ENCODE measurements at regions not wholly inside any gene's neighbourhood (a gene's known extent, or its start where the extent isn't known, plus 50 kb on each side); places are given as distances from the start of the nearest gene placed in this dataset.
"Not testable (repeated sequence)": the region's sequence is repeated elsewhere in the genome, so short reads cannot be mapped to it uniquely, and the experiment has no call there.

GRCh38 chr12:59149995-59150642, 229.8 kb upstream of the LRIG3 start:
- peak; percentile 41 for DNase-seq (ENCODE audit: low spot score)

DNA sequence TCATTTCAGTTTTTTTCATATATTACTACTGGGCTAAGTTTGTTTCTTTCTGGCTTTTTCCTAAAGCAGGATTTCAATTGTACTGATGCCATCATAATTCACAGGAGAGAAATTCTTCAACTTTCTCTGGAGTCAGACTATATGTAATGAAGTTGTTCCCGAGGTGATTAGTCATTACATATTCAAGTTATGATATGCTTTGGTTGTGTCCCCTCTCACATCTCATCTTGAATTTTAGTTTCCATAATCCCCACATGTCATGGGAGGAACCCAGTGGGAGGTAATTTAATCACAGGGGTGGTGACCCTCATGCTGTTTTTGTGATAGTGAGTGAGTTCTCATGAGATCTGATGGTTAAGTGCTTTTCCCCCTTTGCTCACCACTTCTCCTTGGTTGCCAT, 227.5 kb upstream of the LRIG3 start:
- DNase-seq (ENCODE audit: low spot score) = no peak

GRCh38 chr12:59142183-59142790, 222.0 kb upstream of the LRIG3 start:
- no peak for DNase-seq (ENCODE audit: low spot score)

GRCh38 chr12:59134750-59135149, 214.4 kb upstream of the LRIG3 start:
- DNase-seq (ENCODE audit: low spot score) = no peak

- no peak for DNase-seq (ENCODE audit: low spot score)
These were observed 211.2 kb upstream of the LRIG3 start for GRCh38 chr12:59131462-59131861.

- DNase-seq (ENCODE audit: low spot score) = no peak
These were observed 202.5 kb upstream of the LRIG3 start for GRCh38 chr12:59122784-59123183.

- DNase-seq (ENCODE audit: low spot score) = no peak
These were observed 201.1 kb upstream of the LRIG3 start for GRCh38 chr12:59121451-59121850.

DNA sequence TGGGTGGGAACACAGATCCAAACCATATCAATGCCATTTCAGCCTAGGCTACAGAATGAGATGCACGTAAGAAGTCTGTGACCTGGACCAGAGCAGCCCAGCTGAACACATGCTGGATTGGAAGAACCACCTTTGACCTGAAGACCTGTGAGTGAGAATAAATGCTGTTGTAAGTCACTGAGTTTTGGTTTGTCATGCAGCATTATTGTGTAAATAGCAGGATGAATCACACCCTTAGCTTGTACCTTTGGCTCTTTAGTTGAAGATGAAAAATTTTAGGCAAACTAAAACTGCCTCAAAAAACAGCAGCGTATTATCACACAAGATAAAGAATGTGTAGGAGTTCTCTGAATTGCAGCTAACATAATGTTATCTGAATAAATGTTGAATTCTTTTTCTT, 199.4 kb upstream of the LRIG3 start:
- DNase-seq (ENCODE audit: low spot score) = no peak

- no peak for DNase-seq (ENCODE audit: low spot score)
These were observed 198.1 kb upstream of the LRIG3 start for GRCh38 chr12:59118356-59118755.

DNA sequence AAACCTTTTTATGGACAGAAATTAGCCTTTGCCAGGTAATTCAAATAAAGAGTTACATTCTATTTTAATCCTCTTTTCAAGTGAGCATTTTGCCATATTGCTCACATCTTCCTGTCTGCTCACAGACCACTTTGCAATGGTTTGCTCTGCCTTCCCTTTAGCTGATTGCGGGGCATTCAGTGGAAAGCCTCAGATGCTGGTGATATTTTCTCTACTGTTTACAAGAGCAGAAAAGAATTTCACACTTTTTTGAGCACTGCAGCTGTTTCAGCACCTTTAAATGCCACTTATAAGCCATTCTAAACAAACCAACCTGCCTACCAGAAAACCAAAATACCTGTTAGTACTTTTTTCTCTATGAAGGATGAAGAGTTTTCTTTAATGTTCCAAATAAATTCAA, 195.7 kb upstream of the LRIG3 start:
- no peak for DNase-seq (ENCODE audit: low spot score)

DNA sequence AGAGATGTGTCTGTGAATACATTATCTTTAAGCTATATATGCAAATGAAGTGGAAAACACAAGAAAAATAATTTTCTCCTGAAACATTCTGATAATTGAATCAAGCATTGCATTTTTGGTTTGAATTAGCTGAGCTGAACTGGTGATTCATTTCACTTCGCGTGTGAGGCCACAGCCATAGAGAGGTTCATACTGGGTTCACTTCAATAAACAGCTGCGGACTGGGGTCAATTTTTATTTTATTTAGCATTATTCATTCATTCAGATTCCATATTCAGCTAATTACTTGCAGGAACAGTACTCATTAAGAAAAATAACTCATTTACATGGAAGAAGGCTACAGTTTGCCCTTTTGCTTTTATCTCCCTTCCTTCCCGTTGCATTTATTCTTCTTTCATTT, 195.2 kb upstream of the LRIG3 start:
- peak; percentile 31 for DNase-seq (ENCODE audit: low spot score)

DNA sequence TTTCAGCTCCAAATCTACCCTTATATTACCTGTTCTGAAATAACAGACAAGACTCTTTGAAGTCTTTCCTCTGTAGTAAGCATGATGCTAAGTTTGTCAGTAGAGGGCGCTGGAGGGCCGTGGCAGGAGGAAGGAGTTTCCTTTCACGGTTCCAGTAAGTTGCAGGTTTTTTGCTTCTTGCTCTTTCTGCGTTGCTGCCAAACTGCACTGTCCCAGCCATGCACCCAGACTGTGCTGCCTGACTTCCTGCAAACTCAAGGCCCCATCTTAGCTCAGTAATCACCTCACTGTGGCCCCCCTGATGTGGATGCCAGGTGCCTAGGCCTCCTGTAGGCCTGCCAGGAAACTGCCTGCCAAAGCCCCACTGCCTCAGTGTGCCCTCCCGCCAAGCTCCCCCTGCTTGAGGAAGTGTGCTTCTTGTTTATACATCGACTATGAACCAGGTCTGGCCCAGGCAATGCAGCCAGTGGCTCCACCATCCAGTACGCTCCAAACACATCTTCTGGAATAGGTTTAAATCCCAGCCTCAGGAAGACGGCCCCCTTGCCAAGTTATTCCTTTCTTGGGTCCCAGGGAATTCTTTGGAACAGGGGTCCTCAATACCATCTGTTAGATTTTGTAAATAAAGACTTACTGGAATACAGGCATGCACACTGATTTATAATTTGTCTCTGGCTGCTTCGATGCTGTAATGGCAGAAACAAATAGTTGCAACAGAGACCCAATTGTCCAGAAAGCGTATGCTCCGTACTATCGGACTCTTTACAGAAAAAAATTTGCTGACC, 193.7 kb upstream of the LRIG3 start:
- DNase-seq (ENCODE audit: low spot score) = peak; percentile 71

DNA sequence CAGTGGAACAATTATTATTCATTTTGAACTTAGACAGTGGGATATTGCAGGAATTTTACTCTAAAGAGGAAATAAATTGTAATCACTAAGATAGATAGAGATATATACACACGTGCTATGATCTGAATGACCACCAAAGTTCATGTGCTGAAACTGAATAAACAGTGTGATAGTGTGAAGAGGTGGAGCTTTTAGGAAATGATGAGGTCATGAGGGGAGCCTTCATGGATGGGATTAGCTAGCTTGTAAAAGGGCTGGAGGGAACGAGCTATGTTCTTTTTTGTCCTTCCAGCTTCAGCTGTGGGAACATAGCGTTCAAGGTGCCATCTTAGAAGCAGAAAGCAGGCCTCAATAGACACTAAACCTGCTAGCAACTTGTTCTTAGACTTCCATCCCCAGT, 191.5 kb upstream of the LRIG3 start:
- DNase-seq (ENCODE audit: low spot score) = no peak

DNA sequence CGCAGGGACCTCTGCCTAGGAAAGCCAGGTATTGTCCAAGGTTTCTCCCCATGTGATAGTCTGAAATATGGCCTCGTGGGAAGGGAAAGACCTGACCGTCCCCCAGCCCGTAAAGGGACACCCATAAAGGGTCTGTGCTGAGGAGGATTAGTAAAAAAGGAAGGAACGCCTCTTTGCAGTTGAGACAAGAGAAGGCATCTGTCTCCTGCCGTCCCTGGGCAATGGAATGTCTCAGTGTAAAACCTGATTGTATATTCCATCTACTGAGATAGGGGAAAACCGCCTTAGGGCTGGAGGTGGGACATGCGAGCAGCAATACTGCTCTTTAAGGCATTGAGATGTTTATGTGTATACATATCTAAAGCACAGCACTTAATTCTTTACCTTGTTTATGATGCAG, 188.2 kb upstream of the LRIG3 start:
- DNase-seq (ENCODE audit: low spot score) = not testable (repeated sequence)

DNA sequence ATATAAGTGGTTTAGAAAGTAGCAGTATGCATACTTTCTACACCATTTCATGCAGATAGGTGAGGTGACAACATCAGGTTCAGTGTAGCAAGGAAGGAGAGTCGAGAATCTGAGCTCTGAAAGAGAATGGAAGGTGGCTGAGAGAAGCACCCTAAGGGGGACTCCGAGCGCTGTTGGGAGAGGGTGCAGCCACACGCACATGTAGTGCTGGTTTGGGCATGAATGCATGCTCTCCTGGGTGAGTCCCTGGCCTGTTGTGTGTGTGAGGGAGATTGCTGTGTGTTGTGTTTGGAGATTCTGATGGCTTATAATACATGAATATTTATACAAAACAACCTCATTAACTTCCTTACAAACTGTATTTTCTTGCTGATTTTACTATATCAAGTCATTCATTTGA, 180.3 kb upstream of the LRIG3 start:
- DNase-seq (ENCODE audit: low spot score) = no peak

DNA sequence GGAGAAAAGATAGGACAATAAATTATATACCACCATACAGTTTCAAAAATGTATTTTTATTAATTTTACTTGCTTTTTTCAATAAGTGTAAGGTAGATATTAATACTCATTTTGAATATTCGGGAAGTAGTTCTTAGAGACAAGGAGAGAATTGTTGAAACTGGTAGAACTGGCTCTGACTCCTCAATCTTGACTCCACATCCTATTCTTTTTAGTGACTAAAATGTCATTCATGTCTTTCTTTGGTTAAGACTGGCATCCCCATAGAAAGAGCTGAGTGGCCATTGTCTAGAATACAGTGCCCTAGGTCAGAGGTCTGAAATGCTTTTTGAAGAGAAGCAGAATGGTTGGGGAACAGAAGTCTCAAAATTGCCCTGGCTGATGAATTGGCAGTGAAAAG, 177.6 kb upstream of the LRIG3 start:
- no peak for DNase-seq (ENCODE audit: low spot score)

GRCh38 chr12:59096246-59096645, 175.9 kb upstream of the LRIG3 start:
- DNase-seq (ENCODE audit: low spot score) = no peak

GRCh38 chr12:59093073-59093772, 172.9 kb upstream of the LRIG3 start:
- peak; percentile 37 for DNase-seq (ENCODE audit: low spot score)

DNA sequence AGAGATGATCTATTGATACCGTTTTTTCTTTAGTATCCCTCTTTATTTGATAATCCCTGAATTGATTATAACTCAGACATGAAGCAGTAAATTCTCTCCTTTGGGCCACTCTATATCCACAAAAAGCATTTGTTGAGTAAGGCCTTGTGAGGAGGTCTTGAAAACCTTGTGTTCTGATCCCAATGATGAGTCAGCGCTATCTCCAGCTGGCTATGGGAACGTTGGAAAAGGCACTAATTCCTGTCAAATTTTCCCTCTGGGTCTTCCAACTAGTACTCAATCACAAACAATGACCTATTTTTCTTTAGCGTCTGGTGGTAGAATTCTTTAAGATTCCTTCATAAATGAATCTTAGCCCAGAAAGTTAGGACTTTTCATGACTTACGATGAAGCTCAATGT, 168.4 kb upstream of the LRIG3 start:
- no peak for DNase-seq (ENCODE audit: low spot score)

- no peak for DNase-seq (ENCODE audit: low spot score)
These were observed 167.4 kb upstream of the LRIG3 start for GRCh38 chr12:59087691-59088090.

- peak; percentile 27 for DNase-seq (ENCODE audit: low spot score)
These were observed 166.9 kb upstream of the LRIG3 start for GRCh38 chr12:59087077-59087673.

DNA sequence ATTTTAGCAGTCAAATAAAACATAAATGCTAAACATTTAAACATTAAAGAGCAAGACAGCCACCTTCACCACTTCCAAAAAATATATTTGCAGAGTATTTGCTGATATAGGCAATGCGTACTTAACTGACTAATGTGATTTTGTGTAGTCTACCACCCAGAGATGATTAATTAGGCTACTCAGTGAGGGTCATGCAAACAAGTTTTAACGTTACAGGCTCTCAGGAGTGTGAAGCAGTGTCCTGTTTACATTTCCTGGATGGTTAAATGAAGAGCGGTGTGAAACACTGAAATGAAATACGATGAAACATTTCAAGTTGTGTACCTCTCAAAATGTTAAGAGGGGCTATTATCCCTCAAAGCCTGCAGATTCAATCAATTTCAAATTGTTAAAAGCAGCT, 165.8 kb upstream of the LRIG3 start:
- no peak for DNase-seq (ENCODE audit: low spot score)
